ENCODE measurements at regions not wholly inside any gene's neighbourhood (a gene's known extent, or its start where the extent isn't known, plus 50 kb on each side); places are given as distances from the start of the nearest gene placed in this dataset.

DNA sequence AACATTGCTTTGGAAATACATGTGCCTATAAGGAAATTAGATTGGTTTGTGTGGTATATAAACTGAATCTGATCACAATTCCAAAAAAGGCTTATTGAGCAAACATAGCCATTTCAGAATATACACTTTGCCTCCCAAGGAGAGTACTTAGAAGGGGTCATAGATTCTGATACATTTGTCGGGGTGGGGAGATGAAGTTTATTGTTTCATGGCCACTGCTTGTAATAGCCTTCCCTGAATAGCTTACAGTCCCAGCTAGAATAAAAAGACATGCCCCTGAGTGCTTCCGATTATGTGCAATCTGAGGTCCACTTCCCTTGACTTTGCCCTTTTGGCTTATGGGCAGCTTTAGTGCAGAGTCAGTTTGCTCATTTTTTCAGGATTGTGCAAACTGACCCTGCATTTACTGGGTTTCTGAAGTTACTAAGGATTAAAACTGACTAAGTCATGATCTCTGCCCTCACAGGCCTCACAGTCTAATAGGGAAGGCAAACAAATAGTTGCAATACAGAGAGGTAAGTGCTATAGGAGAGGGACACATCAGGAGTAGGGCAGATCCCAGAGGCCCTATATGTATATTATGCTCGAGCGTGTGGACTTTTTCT lies 184.2 kb downstream of the BLID start (continued):
- TF ChIP-seq PHF8 (CRISPR knock-in tag; IDR thresholded peaks at IDR 0.05): peak; percentile 39; the same call in 1 of the 2 replicates
- peak; percentile 85; the same call in 1 of the 2 replicates for TF ChIP-seq ZNF788 (CRISPR knock-in tag; IDR thresholded peaks at IDR 0.05; ENCODE audit: borderline replicate concordance)
- TF ChIP-seq ZHX1 (CRISPR knock-in tag; IDR thresholded peaks at IDR 0.05; ENCODE audit: low read depth): no peak
- TF ChIP-seq ZBTB46 (CRISPR knock-in tag; IDR thresholded peaks at IDR 0.05; ENCODE audit: borderline replicate concordance): no peak
- peak; percentile 97 for TF ChIP-seq HNF4G (IDR thresholded peaks at IDR 0.05; ENCODE audit: borderline replicate concordance, low read depth, low read length)
- peak; percentile 95 for TF ChIP-seq HNF4G (CRISPR knock-in tag; IDR thresholded peaks at IDR 0.05; ENCODE audit: borderline replicate concordance, low read depth)
- TF ChIP-seq ZNF263 (CRISPR knock-in tag; IDR thresholded peaks at IDR 0.05): no peak
- peak; percentile 91 for TF ChIP-seq SOX5 (CRISPR knock-in tag; IDR thresholded peaks at IDR 0.05; ENCODE audit: borderline replicate concordance)
- TF ChIP-seq THAP11 (CRISPR knock-in tag; IDR thresholded peaks at IDR 0.05): peak; percentile 69
- no peak for TF ChIP-seq ZSCAN12 (CRISPR knock-in tag; IDR thresholded peaks at IDR 0.05)
- 0 out of 2 replicates have a peak, but pooled peaks have one; percentile 52 for TF ChIP-seq GLI4 (CRISPR knock-in tag; IDR thresholded peaks at IDR 0.05; ENCODE audit: borderline replicate concordance)
- no peak for TF ChIP-seq XBP1 (CRISPR knock-in tag; IDR thresholded peaks at IDR 0.05)
- TF ChIP-seq, protein P1, sequence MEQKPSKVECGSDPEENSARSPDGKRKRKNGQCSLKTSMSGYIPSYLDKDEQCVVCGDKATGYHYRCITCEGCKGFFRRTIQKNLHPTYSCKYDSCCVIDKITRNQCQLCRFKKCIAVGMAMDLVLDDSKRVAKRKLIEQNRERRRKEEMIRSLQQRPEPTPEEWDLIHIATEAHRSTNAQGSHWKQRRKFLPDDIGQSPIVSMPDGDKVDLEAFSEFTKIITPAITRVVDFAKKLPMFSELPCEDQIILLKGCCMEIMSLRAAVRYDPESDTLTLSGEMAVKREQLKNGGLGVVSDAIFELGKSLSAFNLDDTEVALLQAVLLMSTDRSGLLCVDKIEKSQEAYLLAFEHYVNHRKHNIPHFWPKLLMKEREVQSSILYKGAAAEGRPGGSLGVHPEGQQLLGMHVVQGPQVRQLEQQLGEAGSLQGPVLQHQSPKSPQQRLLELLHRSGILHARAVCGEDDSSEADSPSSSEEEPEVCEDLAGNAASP (CRISPR knock-in tag; IDR thresholded peaks at IDR 0.05; ENCODE audit: borderline replicate concordance): peak; percentile 91
- TF ChIP-seq RELA (CRISPR knock-in tag; IDR thresholded peaks at IDR 0.05): no peak
- TF ChIP-seq ZNF143 (CRISPR knock-in tag; IDR thresholded peaks at IDR 0.05): no peak
- TF ChIP-seq PRMT3 (CRISPR knock-in tag; IDR thresholded peaks at IDR 0.05; ENCODE audit: borderline replicate concordance, low read depth): no peak
- no peak for TF ChIP-seq STAT5B (CRISPR knock-in tag; IDR thresholded peaks at IDR 0.05)
- TF ChIP-seq TCF12 (IDR thresholded peaks at IDR 0.05): no peak
- TF ChIP-seq TCF12 (CRISPR knock-in tag; IDR thresholded peaks at IDR 0.05): peak; percentile 79; the same call in 1 of the 2 replicates
- peak; percentile 95 for TF ChIP-seq KDM6A (CRISPR knock-in tag; IDR thresholded peaks at IDR 0.05; ENCODE audit: low read depth)
- peak; percentile 57; the same call in 1 of the 2 replicates for TF ChIP-seq YEATS2 (CRISPR knock-in tag; IDR thresholded peaks at IDR 0.05; ENCODE audit: borderline replicate concordance)
- TF ChIP-seq SUZ12 (IDR thresholded peaks at IDR 0.05; ENCODE audit: low read depth, low read length): no peak
- no peak for TF ChIP-seq ZNF501 (CRISPR knock-in tag; IDR thresholded peaks at IDR 0.05)
- TF ChIP-seq ZNF629 (CRISPR knock-in tag; conservative IDR thresholded peaks at IDR 0.05): peak; percentile 39; the same call in 1 of the 2 replicates
- TF ChIP-seq ZNF652 (CRISPR knock-in tag; IDR thresholded peaks at IDR 0.05; ENCODE audit: borderline replicate concordance, low read depth): peak; percentile 60; the same call in 1 of the 2 replicates
- TF ChIP-seq ZFP62 (CRISPR knock-in tag; IDR thresholded peaks at IDR 0.05): no peak
- no peak for TF ChIP-seq REXO4 (CRISPR knock-in tag; IDR thresholded peaks at IDR 0.05; ENCODE audit: borderline replicate concordance)
- no peak for TF ChIP-seq ZNF569 (CRISPR knock-in tag; IDR thresholded peaks at IDR 0.05; ENCODE audit: borderline replicate concordance)

Data from HepG2 (cell line).